SK-N-DZ (cell line): ENCODE measurements at regions not wholly inside any gene's neighbourhood (a gene's known extent, or its start where the extent isn't known, plus 50 kb on each side); places are given as distances from the start of the nearest gene placed in this dataset.
A peak's percentile ranks its signal among the peaks of the same experiment; 100 is the strongest.

Source experiments
- DNase-seq: peaks from one replicate; pipeline ENCODE4 v3.0.0-alpha.2; 2015; ENCODE audit warnings: low spot score

DNA sequence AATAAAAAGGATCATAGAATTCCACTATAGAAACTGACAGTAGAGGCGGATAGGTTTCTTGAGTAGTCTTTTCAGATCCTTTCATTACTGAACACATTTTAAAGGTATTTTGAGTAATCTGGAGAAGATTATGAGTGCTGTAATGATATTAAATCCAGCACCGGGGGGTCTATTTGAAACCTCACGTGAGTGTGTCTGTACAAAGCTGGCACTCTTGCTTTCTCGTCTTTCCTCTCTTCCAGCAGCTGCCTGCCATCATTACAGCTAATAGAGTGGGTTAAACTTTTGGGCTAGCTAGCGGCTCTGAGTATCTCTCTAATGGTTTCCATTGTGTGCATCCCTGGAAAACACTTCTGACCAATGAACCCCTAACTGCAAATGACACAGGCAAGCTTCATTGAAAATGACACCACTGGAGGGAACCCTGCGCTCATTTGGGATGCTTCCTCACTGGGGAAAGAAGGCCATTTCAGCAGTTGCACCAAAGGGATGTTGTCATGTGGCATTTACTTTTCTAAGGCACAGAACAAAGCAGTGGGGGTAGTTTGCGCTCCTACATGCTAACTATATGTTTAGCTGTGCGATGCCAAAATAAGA is 101.0 kb downstream of the HRH4 start:
- DNase-seq: no peak

- DNase-seq: no peak
These were observed 106.8 kb downstream of the HRH4 start for GRCh38 chr18:24567199-24567598.

GRCh38 chr18:24570716-24571115 is 110.3 kb downstream of the HRH4 start:
- DNase-seq: no peak

DNA sequence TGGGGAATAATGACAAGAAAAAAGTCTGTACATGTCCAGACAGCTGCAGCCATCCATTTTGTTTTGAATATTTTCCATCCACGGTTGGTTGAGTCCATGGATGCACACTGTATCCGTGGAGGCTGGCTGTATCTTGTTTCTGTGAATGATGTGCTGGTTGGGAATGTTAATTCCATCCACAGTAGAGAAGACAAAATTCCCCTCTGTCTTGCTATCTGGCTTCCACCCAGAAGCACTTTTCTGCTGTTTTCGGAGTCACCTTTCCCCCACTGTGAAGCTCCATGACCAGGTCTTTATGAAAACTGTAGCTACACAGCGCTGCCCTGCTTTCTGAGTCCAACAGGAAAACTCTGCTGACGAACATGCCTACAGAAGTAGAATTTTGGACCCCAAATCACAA is 122.3 kb downstream of the HRH4 start:
- no peak for DNase-seq

DNA sequence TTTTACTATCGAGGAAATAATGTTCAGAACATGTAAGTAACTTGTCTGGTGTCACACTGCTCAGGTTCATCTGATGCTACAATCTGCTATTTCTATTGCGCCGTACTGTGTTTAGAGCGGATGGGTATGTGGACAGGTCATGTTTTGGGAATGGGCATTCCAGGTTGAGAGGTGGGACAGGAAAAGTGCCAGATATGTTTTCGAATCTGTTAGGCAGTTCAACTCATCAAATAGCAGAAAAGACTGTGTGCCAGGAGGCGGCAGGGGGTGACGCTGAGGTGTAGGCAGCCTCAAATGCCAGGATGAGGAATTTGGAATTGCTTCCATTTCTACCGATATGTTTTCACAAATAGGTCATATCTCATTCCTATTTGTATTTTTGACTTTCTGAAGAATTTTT is 123.8 kb downstream of the HRH4 start:
- DNase-seq: no peak

- no peak for DNase-seq
These were observed 124.4 kb downstream of the HRH4 start for GRCh38 chr18:24584813-24585212.

DNA sequence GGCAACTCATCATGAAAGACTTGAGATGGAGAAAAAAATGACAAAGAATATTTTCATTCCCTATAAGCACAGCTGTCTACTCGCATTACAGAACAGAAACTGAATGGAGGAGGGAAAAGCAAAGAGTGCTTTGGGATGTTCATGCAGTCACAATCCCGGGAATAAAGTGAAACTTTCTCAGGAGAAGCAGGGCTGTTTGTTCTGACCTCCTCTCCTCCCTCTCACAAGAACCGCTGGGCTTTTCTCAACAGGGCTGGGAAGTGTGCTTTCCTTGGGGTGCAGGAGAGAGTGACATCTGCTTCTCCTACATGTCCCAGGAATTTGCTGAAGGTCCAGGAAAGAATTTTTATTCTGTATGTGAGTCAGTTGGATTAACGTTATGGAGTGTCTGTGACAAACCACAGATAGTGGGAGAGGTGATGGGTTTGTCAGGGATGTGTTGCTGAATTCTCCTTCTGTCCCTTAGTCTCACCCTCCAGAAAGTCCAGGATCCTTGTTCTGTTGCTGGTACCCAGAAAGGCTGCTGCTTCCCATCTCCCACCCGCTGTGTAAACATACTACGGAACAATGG is 125.6 kb downstream of the HRH4 start:
- no peak for DNase-seq

DNA sequence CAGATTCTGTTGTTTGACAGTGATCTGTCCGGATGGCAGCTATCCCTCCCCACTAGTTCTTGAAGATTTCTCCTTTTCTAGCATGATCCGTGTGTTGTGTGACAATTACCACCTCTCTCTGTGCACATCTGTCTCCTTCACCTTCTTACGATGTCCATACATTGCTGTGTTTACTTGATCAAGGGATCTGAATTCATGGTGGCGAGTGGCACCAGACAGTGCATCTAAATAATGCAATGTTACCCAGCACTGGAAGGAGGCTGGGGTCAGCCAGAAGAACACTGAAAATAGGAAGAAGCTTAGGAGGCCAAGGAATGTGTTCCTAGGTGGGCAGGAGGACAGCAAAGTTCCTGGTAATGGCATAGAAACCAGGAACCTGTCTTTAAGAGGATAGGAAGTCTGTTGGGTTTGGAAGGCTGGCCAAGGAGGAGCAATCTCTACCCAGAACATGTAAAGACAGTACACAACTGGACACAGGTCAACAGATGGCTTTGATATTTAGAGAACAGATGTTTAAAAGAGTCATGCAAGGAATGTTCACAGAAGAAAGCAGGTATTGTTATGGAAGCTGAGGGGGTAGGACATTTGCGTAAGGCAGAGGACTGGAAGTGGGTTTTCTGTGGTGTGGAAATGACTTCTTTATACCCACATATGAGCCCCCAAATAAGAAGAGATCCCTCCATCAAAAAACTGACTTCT is 126.4 kb downstream of the HRH4 start:
- no peak for DNase-seq

GRCh38 chr18:24588440-24588839 is 128.0 kb downstream of the HRH4 start:
- DNase-seq: no peak

DNA sequence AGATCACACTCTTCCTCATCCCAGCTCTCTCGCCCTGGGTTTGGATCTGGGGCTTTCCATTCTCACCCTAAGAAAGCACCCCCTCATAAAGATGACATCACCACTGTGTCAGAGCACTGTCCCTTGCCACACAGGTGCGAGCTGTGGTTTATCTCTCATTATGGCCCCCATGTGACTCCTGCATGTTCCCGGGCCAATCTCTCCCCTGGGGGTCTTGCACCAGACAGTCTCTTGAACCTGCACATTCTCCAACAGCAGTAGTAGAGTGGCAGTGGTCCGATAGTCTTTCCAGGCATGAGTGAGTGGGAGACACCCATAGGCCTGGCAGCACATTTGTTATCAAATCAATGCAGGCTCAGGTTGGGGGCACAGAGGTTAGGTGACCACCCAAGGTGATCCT is 130.5 kb downstream of the HRH4 start:
- no peak for DNase-seq

DNA sequence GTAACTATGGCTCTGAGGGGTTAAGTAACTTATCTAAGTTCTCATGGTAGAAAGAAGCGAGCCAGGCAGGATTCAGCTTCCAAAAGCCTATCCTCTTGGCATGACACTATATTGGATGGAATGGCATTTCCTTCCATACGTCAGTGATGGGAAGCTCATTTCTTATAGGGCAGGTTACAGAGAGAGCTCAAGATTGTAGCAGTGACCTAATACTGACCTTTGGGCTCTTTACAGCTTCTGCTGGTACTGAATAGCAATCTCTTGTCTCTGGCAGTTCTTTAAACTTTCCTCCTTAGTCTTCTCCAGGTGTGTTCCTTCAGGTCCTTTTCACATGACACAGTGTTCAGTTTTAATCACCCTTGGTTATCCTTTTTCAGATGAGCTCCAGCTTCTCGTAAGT is 133.0 kb downstream of the HRH4 start:
- DNase-seq: no peak

- no peak for DNase-seq
These were observed 133.4 kb downstream of the HRH4 start for GRCh38 chr18:24593886-24594285.

GRCh38 chr18:24595561-24596031 is 135.2 kb downstream of the HRH4 start:
- DNase-seq: no peak

DNA sequence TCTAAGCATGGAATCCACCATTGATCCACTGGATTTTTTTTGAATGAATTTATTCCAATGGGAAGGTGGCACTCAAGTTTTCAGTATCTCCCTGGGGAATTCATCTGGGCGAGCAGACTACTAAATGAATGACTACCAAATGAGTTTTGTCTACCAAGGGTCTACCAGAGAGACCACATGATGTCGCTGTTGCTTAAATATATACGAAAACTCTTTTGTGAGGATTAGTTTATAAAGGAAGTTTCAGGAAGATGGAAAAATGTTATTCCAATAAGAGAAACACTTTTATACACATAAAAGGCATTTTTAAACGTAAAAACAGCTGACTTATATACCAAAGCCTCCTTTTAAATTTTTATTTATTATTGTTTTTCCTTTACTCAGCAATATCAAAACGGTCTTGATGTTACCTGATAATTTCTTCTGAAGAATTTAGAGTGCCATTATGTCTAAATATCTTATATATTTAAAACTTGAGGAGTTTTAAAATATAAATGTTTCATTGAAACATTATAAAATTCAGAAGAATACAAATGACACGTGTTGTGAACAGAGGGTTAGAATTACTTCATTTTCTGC is 139.7 kb downstream of the HRH4 start:
- DNase-seq: peak; percentile 72

DNA sequence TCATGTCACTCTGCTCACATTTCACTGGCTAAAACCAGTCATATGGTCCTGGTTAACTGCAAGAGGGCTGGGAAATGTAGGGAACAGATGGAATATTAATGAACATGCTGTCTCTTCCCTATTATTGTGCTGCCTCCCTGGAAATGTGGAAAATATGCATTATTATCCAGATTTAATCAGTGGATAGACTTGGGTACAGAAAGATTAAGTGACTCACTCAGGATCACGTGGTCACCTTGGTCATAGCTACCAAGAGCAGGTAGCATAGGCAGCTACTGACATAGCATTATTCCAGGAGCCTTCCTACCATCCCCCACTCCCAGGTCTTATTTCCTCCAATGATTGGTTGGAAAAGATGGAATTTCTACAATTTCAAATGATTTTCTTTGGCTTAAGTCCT is 141.1 kb downstream of the HRH4 start:
- DNase-seq: no peak

- DNase-seq: no peak
These were observed 141.8 kb downstream of the HRH4 start for GRCh38 chr18:24602201-24602600.

DNA sequence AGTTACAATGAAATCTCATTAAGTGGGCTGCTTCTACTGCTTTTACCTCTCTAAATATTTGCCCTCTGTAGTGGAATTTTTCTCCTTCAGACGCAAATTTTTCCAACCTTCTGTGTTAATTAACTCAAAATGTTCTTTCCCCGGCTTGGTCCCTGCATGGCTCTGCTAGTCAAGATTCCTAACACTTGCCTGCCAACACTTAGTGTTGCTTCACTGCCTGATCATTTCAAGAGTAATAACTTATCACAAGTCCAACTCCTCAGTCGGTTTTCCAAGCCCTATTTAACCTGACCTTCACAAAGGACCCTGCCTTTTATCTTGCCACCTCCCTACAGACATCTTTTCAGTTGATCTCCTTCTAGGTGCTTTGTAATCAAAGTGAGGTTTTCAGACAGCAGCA is 142.7 kb downstream of the HRH4 start:
- DNase-seq: no peak

- no peak for DNase-seq
These were observed 145.0 kb downstream of the HRH4 start for GRCh38 chr18:24605444-24605843.

GRCh38 chr18:24609254-24609653 is 148.8 kb downstream of the HRH4 start:
- DNase-seq: no peak

GRCh38 chr18:24611075-24611474 is 150.6 kb downstream of the HRH4 start:
- no peak for DNase-seq

DNA sequence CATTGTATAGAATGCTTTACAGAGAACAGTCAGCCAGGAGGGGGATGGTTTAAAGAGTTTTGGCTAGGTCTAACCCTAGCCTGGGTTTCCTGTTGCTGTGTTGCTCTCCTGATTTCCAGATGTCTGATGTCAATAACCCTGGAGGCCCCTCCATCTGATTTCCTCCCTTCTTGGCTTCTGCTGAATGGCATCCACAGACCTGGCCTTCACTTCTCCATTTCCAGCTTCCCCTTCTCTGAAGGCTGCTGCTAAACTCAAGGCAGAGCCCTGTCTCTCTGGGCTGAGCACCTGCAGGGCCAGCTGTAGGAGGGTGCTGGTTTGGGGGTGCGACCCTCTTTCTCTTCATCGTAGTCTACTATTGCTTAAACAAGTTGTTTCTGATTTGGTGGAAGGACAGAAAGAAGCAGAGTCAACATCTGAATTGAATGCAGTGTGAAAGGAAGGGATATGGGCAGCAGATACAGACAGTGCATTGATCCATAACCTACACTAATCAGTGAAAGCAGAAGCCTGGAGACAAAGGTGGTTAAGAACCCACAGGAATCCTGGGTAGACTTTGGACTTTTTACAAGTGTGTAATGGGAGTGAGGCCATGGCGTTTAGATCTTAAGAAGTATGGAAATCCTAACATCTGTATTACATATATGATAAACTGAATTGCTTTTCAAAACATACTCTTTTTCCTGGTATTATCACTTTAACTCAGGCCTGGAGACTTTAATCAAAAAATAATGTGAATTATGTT is 153.6 kb downstream of the HRH4 start:
- DNase-seq: no peak

- no peak for DNase-seq
These were observed 156.2 kb downstream of the HRH4 start for GRCh38 chr18:24616653-24617052.
